Left lung (tissue), 4 donors: ENCODE measurements at regions not wholly inside any gene's neighbourhood (a gene's known extent, or its start where the extent isn't known, plus 50 kb on each side); places are given as distances from the start of the nearest gene placed in this dataset.

Experiments
- ATAC-seq: fragments of 200-7000 bp; cut with Tn5 transposase; one replicate; pipeline ENCODE4 v1.9.1; 2020; ENCODE audit warnings: moderate library complexity
- DNase-seq, 4 donors: peaks; one replicate each; pipeline ENCODE4 v3.0.0-alpha.2; 2013 to 2020
- H3K27ac ChIP-seq, 2 donors: fragments of 200-600 bp; sonication (generic) in 1 of 2; one replicate each; pipeline versions ENCODE4 v1.5.0 to v1.8.0; 2020 to 2021
- H3K27me3 ChIP-seq, 2 donors: fragments of 200-600 bp; sonication (generic) in 1 of 2; one replicate each; pipeline versions ENCODE4 v1.5.0 to v1.8.0; 2020 to 2021
- H3K36me3 ChIP-seq, 2 donors: fragments of 200-600 bp; sonication (generic) in 1 of 2; one replicate each; pipeline versions ENCODE4 v1.5.0 to v1.8.0; 2020 to 2021
- H3K4me1 ChIP-seq, 2 donors: fragments of 200-600 bp; one replicate each; pipeline ENCODE4 v1.8.0; 2021
- H3K4me3 ChIP-seq, 2 donors: fragments of 200-600 bp; sonication (generic) in 1 of 2; one replicate each; pipeline versions ENCODE4 v1.5.0 to v1.8.0; 2020 to 2021; ENCODE audit warnings: mild to moderate bottlenecking in 1 of 2
- H3K9me3 ChIP-seq, 2 donors: fragments of 200-600 bp; sonication (generic) in 1 of 2; one replicate each; pipeline versions ENCODE4 v1.5.0 to v1.8.0; 2020 to 2021
- intact Hi-C, 2 donors: fragments of 100-400 bp; cut with DNase I; formaldehyde crosslinking; loops; one replicate each; pipeline versions ENCODE4 v1.11.2 to v1.14.2; 2022
- TF ChIP-seq, protein P1 (sequence below), 2 donors: fragments of 200-600 bp; sonication (generic) in 1 of 2; IDR thresholded peaks; one replicate each; pipeline versions ENCODE4 v1.5.0 to v1.8.0; 2021; ENCODE audit warnings: antibody characterized with exemption in 2 of 2
- donor health status: DM: no; HTN: yes; CAD: no.
- donor health status: DM: no; HTN: no; CAD: no.

DNA sequence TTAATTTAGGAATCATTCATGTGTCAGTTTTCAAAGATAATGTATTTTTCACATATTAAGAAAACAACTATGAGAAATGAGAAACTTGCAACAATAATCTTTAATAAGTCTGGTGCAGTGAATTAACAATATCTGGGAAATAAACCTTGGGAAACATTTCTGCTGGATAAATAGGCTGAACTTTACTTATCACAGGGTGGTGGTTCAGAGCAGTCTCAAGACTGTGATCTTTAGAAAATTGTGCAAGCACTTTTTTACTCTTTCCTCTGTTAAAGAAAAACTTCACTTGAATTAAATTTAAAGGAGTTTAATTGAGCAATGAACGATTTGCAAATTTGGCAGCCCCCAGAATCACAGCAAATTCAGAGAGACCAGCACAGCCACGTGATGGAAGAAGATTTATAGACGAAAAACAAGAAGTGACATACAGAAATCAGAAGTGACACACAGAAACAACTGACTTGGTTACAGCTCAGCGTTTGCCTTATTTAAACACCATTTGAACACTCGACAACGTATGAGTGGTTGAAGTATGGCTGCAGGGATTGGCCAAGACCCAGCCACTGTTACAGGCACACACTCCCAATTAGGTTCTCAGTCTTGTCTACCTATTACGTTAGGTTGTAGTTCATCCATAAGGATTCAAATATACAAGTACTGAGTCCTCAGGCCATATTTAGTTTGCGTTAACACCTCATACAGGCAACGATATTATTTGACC lies 631.9 kb downstream of the SLCO4C1 start:
- no peak for DNase-seq
- intact Hi-C loops, result no loop called here
- ATAC-seq, result peak; percentile 91
- no peaks in the 10 kb centered on the region for H3K27me3 ChIP-seq
- no peak overlapping the region for H3K4me3 ChIP-seq
- no peak overlapping the region for H3K27ac ChIP-seq
- TF ChIP-seq, protein P1, sequence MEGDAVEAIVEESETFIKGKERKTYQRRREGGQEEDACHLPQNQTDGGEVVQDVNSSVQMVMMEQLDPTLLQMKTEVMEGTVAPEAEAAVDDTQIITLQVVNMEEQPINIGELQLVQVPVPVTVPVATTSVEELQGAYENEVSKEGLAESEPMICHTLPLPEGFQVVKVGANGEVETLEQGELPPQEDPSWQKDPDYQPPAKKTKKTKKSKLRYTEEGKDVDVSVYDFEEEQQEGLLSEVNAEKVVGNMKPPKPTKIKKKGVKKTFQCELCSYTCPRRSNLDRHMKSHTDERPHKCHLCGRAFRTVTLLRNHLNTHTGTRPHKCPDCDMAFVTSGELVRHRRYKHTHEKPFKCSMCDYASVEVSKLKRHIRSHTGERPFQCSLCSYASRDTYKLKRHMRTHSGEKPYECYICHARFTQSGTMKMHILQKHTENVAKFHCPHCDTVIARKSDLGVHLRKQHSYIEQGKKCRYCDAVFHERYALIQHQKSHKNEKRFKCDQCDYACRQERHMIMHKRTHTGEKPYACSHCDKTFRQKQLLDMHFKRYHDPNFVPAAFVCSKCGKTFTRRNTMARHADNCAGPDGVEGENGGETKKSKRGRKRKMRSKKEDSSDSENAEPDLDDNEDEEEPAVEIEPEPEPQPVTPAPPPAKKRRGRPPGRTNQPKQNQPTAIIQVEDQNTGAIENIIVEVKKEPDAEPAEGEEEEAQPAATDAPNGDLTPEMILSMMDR (IDR thresholded peaks at IDR 0.05), result no peak
- no peaks in the 10 kb centered on the region for H3K36me3 ChIP-seq
- H3K9me3 ChIP-seq, result no peaks in the 10 kb centered on the region
- H3K4me1 ChIP-seq, result no peaks in the 10 kb centered on the region

DNA sequence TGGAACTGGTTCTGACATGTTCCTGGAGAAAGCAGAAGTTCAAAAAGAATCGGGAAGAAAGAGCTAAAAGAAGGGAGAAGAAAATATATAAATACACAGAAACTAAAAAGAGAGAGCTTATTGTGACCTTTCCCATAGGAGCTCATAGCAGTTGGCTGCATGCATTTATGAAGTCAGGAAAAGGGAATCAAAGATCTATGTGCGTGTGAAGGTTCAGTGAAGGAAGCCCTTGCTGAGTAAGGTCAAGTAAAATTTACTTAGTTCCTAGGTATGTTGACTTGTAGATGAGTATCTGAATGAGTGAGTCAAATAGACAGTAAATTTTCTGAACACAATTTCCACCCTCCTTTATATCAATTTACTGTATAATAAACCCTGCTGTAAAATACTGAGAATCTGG lies 632.5 kb downstream of the SLCO4C1 start:
- Histone ChIP-seq H3K36me3 (no peaks in the 10 kb centered on the region), H3K4me3 (no peak overlapping the region), H3K9me3 (no peaks in the 10 kb centered on the region), H3K4me1 (no peaks in the 10 kb centered on the region), H3K27me3 (no peaks in the 10 kb centered on the region), H3K27ac (no peak overlapping the region)
- DNase-seq (no peak), ATAC-seq (peak; percentile 78)
- TF ChIP-seq, protein P1 (IDR thresholded peaks at IDR 0.05), result no peak
- intact Hi-C loops, result no loop called here

DNA sequence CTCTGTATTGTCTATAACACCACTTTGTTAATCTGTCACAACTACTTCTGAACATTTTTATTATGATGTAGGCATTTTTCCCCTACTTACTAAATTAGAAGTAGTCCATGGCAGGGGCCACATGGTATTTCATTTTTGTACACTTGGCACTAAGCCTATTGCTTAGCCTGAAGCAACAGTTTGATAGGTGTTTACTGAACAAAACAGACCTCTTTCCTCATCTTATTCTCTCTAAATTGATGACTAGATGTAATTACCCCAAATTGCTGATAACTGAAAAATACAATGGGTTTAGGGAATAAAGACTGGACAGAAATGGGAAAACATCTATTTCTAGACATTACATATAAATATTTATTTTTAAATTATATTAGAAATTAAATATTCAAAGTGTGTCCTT lies 633.8 kb downstream of the SLCO4C1 start:
- Histone ChIP-seq H3K27ac (no peak overlapping the region), H3K9me3 (no peaks in the 10 kb centered on the region), H3K4me1 (no peaks in the 10 kb centered on the region), H3K4me3 (no peak overlapping the region), H3K27me3 (no peaks in the 10 kb centered on the region), H3K36me3 (no peaks in the 10 kb centered on the region)
- intact Hi-C loops, result no loop called here
- DNase-seq, result no peak
- ATAC-seq, result no peak
- TF ChIP-seq, protein P1 (IDR thresholded peaks at IDR 0.05), result no peak

DNA sequence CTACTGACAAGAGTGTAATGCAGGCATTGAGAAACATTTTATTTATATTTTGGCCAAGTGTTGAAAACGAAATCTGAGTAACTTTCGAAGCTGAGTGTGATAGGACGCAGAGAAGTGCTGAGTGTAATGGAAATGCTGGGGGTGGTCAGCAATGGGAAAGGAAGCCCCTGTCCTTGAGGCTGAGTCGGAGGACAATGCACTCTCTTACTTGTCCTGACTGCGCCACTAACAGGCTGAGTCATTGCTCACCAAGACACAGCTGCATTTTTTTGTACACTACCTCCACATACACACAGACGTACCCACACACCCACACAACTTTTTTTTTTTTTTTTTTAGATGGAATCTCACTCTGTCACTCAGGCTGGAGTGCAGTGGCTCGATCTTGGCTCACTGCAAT lies 637.7 kb downstream of the SLCO4C1 start:
- Histone ChIP-seq H3K9me3 (no peaks in the 10 kb centered on the region), H3K36me3 (no peaks in the 10 kb centered on the region), H3K27me3 (no peaks in the 10 kb centered on the region), H3K4me1 (no peaks in the 10 kb centered on the region), H3K27ac (no peak overlapping the region), H3K4me3 (no peak overlapping the region)
- DNase-seq, result no peak
- intact Hi-C loops, result no loop called here
- TF ChIP-seq, protein P1 (IDR thresholded peaks at IDR 0.05), result no peak
- ATAC-seq, result no peak

DNA sequence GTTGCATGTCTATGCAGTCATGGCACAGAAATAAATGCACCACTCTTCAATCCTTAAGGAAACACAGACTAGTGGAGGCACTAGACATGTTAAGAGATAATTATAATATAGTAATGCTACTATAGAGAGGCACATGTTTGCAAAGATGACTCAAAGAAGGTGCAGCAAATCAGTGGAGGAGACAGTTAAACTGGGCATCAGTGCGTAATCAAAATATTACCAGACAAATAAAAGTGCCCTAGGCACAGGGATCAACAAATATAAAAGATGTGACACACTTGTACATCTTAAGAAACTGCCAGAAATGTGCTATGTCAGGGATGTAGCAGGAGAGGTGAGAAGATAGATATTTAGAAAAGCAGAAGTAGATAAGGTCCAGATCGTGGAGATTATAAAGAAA lies 642.1 kb downstream of the SLCO4C1 start:
- Histone ChIP-seq H3K27ac (no peak overlapping the region), H3K4me3 (no peak overlapping the region), H3K27me3 (no peaks in the 10 kb centered on the region), H3K4me1 (no peaks in the 10 kb centered on the region), H3K9me3 (no peaks in the 10 kb centered on the region), H3K36me3 (no peaks in the 10 kb centered on the region)
- intact Hi-C loops, result no loop called here
- DNase-seq (no peak), ATAC-seq (no peak)
- TF ChIP-seq, protein P1 (IDR thresholded peaks at IDR 0.05), result no peak
